GM19351 (cell line): ENCODE measurements at regions not wholly inside any gene's neighbourhood (a gene's known extent, or its start where the extent isn't known, plus 50 kb on each side); places are given as distances from the start of the nearest gene placed in this dataset.
"Not testable (repeated sequence)": the region's sequence is repeated elsewhere in the genome, so short reads cannot be mapped to it uniquely, and the experiment has no call there.

Experiments used
- ATAC-seq: cut with Tn5 transposase; IDR thresholded peaks from one replicate; pipeline ENCODE4 v1.9.1; 2021; ENCODE audit warnings: mild to moderate bottlenecking, moderate library complexity; ENCODE audit not compliant: unreplicated experiment

GRCh38 chr15:54779271-54779670 is 417.5 kb downstream of the RSL24D1 start:
- no peak for ATAC-seq

DNA sequence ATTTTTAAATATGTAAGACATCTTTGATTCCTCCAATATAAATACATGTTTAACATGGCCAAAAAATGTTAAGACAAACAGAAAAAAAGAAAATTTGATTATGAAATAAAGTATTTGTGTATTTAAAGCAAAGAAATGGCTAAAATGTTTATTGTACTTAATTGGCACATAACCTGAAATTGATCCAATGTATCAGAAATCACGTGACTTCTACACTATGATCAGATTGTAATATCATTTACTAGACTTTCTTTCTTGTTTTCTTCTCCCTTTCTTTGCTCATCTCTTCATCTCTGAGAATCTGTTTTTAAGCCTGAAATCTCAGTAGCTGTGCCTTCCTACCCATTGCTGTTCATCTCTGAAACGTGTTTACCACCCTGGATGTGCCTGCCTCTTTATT is 420.3 kb downstream of the RSL24D1 start:
- ATAC-seq = no peak

DNA sequence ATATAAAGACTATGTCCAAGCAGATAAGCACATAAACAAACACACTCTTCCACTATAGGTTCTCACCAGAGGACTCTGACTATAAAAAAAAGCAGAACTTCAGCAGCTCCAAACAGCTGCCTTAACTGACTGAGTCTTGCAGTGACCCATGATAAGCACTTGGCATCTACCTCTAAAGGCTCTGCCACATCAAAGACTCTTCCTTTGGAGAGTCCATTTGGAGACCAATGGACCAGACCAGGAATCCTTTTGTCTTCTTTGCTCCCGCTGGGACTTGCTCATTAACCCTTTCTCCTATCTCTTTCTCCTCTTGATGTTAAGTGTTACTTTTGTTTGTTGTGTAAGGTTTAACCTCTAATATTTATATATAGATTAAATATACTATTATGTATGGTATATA is 424.1 kb downstream of the RSL24D1 start:
- ATAC-seq = no peak

GRCh38 chr15:54749461-54749860 is 447.3 kb downstream of the RSL24D1 start:
- not testable (repeated sequence) for ATAC-seq

DNA sequence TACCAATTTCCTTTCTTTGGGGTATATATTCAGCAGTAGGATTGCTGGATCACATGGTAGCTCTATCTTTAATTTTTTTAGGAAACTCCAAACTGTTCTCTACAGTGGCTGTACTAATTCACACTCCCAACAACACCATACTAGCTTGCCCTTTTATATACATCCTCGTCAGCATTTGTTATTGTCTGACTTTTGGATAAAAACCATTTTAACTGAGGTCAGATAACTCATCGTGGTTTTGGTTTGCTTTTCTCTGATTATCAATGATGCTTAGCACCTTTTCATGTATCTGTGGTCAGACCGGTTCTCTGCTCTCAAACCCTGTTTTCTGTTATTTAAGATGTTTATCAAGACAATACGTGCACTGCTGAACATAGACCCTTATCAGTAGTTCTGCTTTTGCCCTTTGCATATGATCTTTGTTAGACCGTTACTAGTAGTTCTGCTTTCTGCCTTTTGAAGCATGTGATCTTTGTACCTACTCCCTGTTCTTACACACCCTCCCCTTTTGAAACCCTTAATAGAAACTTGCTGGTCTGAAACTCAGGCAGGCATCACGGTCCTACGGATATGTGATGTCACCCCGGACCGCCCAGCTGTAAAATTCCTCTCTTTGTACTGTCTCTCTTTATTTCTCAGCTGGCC is 474.3 kb downstream of the RSL24D1 start:
- ATAC-seq = no peak

- no peak for ATAC-seq
These were observed 477.4 kb downstream of the RSL24D1 start for GRCh38 chr15:54719325-54719724.

DNA sequence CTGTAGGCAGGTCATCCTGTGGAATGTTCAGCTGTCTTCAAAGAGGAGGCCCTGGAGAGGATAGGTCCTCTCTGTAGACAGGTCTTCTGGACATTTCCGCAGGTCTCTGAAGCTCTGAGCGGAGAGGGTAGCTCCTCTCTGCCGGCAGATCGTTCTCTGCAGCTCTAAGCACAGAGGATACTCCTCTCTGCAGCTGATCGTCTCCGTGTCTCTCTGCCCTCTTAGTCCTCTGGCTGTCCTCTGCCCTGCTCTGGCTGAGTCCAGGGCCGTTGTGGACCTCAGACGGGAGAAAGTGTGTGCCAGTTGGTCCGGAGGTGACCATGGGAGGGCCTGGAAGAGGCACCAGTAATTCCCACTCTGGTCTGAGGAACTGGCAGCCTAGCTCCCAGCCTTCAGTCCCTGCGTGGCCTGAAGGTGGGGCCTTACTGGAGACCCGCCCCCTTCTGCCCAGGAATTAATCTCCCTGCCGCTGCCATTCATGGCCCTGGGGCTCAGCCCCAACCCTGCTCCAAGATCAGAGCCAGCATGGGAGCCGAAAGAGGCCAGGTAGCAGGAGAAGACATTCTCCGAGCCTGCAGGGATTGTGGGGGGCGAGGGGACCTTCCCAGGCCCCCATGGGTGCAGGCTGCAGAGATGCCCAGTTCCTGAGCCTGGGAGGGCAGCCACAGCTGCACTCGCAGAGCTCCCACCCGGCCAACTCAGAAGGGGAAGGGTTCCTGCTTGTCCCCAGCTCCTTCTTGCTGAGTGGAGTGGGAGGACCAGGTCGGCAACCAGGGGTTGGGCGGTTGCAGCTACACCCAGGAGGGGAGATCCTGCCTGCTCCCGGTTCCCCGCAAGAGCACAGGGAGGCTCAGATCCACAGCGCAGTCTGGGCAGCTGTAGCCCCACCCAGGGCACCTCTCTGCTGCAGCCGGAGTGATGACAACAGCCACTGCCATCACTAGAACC is 488.7 kb downstream of the RSL24D1 start:
- no peak for ATAC-seq

DNA sequence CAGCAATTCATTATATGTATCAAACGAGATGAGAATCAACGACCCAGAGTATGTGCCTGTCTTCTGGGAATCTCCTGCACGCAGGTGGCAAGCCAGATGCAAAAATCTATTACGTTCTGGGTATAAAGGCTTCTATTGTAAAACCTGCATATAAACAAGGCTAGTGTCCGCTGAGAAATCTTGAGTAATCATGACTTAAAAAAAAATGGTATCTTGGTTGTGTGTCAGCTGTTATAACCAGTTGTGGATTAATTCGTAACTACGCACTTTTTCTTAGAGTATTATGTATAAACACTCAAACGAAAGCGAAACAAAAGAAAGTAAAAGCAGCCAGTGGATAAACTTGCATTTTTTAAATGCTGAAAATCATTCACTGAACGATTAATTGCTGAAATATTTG is 509.1 kb downstream of the RSL24D1 start:
- ATAC-seq = no peak
